ENCODE measurements at regions not wholly inside any gene's neighbourhood (a gene's known extent, or its start where the extent isn't known, plus 50 kb on each side); places are given as distances from the start of the nearest gene placed in this dataset.

GRCh38 chrX:109252789-109253188 lies 229.1 kb downstream of the GUCY2F start:
- TF ChIP-seq CTCF (conservative IDR thresholded peaks at IDR 0.05): no peak
- no peak overlapping the region for H3K27ac ChIP-seq

DNA sequence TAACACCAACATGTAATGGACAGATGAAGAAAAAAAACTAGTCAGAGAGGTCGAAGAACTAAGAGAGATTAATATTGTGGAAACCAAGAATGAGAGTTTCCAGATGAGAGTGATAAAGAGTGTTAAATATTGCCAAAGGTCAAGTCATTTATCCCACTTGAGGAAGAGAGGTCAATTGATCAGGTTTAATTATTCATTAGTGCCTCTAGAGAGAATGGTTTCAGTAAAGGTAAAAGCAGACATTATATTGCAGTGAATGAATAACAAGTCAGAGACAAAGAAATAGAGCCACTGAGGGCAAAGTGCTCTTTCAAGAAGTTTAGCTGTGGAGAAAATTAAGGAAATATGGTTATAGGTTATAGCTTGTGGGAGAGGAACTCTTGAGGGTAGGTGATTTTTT lies 263.1 kb downstream of the GUCY2F start:
- TF ChIP-seq CTCF (conservative IDR thresholded peaks at IDR 0.05): no peak

GRCh38 chrX:109199726-109200125 lies 282.2 kb downstream of the GUCY2F start:
- H3K27ac ChIP-seq: no peak overlapping the region

More for the DNA sequence above, 263.1 kb downstream of the GUCY2F start:
- no peak overlapping the region for H3K27ac ChIP-seq

DNA sequence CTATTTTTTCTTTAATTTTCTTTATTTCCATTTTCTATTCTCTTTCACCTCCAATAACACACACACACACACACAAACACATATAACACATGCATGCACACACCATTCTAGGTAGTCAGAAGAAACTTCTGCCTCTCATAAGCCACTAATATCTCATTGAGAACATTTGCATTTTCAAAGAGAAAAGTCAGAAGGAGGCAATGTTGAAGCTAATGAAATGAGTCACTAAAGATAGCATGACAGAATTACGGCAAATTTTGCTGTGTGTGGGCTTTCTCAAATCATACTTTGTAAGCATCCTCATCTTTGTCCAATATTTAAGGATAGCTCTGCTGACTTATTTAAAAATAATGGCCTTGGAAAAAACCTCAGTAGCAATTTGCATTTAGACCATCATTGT lies 291.3 kb downstream of the GUCY2F start:
- no peak overlapping the region for H3K27ac ChIP-seq
- no peak for TF ChIP-seq CTCF (conservative IDR thresholded peaks at IDR 0.05)

More at GRCh38 chrX:109199726-109200125, 282.2 kb downstream of the GUCY2F start:
- TF ChIP-seq CTCF (conservative IDR thresholded peaks at IDR 0.05): no peak

- no peak overlapping the region for H3K27ac ChIP-seq
- TF ChIP-seq CTCF (conservative IDR thresholded peaks at IDR 0.05): no peak
Observed at GRCh38 chrX:109187473-109188168, 294.3 kb downstream of the GUCY2F start.

DNA sequence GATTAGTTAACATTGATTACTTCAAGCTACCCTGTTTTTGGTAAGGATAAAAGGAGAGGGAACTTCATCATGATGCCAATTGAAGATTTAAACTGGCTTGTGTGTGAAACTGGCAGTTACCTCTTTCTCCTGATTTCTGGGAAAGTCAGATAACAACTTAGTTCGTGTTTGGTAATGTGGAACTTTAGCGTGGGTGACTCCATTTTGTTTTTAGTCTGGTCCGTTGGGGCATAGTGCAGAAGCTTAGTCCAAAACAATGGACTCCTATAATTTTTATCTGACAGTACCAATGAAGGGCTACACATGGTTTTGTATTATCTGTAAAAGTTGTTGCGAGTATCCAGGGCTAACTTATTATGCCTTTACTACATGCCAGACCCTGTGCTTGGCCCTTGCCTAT lies 294.9 kb downstream of the GUCY2F start:
- no peak for TF ChIP-seq CTCF (conservative IDR thresholded peaks at IDR 0.05)

DNA sequence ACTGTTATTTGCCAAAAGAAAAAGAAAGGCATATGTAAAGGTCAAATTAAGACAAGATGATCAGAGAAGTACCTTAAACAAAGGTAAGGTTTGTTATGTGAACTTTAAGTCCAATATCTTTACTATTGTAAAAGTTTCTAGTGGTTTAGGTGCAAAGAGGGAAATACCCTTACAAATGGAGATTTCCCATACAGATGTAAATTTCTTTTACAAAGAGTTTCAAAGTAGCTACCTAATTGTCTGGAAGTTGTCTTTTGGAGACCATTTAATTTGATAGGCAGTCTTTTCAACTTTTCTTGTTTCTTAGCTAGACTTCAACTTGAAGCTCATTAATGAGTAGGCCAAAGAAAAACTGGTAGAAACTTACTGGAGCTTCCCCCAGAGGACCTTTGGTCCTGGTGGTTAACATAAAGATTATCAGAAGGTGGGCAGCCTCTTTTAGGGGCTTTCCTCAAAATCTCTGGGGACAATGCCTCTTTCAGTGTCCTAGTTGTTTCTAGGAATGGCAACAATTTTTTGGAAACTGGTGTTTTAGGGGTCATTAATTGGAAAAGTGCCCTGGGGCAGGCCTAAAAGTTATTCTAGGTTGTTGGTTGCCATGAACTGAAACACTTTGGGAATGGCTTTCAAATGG lies 297.3 kb downstream of the GUCY2F start:
- H3K27ac ChIP-seq: no peak overlapping the region
- no peak for TF ChIP-seq CTCF (conservative IDR thresholded peaks at IDR 0.05)

More for the DNA sequence above, 294.9 kb downstream of the GUCY2F start:
- no peak overlapping the region for H3K27ac ChIP-seq

Measured in VCaP (cell line).